SK-N-SH (cell line): ENCODE measurements at regions not wholly inside any gene's neighbourhood (a gene's known extent, or its start where the extent isn't known, plus 50 kb on each side); places are given as distances from the start of the nearest gene placed in this dataset.
A peak's percentile ranks its signal among the peaks of the same experiment; 100 is the strongest.

ENCODE experiments used
- CTCF ChIA-PET: fragments of 300-600, 350-600 bp; formaldehyde crosslinking; extraction: SDS; loops from one replicate; lab custom pipeline; 2021; lab: Yijun Ruan, JAX
- POLR2A ChIA-PET: fragments of 350-600 bp; sonication (Branson Sonifier 250); formaldehyde crosslinking; extraction: SDS; loops from one replicate; lab custom pipeline; 2020; ENCODE audit warnings: antibody characterized with exemption, inconsistent platforms; lab: Yijun Ruan, JAX
- DNase-seq: peaks from one replicate; pipeline ENCODE4 v3.0.0; 2012
- H2AFZ ChIP-seq: fragments of 200-600 bp; sonication (generic); 2 replicates; pipeline ENCODE4 v1.8.1; 2016; ENCODE audit warnings: antibody characterized with exemption, mild to moderate bottlenecking, low read depth
- H3F3A ChIP-seq: fragments of 200-600 bp; sonication (generic); replicated peaks from 2 replicates; pipeline ENCODE3; 2016; ENCODE audit warnings: antibody characterized with exemption, mild to moderate bottlenecking; ENCODE audit not compliant: insufficient read depth
- H3K27ac ChIP-seq, 2 experiments: fragments of 200-500 bp in 1 of 2; fragments of 200-600 bp in 1 of 2; sonication (Bioruptor generic) in 1 of 2; sonication (generic), shearing (Covaris generic) in 1 of 2; 2 replicates each; pipeline versions ENCODE4 v1.5.1 to v1.6.1; 2014 to 2016; ENCODE audit warnings: low read depth in 2 of 2, inconsistent platforms in 1 of 2, low read length in 1 of 2, mild to moderate bottlenecking in 1 of 2, mixed read lengths in 1 of 2
- H3K27me3 ChIP-seq: fragments of 200-600 bp; sonication (generic), shearing (Covaris generic); 2 replicates; pipeline ENCODE4 v1.6.1; 2016; ENCODE audit warnings: mixed run types; ENCODE audit not compliant: insufficient read depth
- H3K36me3 ChIP-seq, 2 experiments: fragments of 200-500 bp in 1 of 2; fragments of 200-600 bp in 1 of 2; sonication (Bioruptor generic) in 1 of 2; sonication (generic) in 1 of 2; replicated peaks in 1 of 2; 2 replicates each; pipeline versions ENCODE3 to v1.5.1; 2014 to 2016; ENCODE audit warnings: low read length in 1 of 2, mild to moderate bottlenecking in 1 of 2; ENCODE audit not compliant: insufficient read depth in 2 of 2, control insufficient read depth in 1 of 2
- H3K4me1 ChIP-seq, 2 experiments: fragments of 200-500 bp in 1 of 2; fragments of 200-600 bp in 1 of 2; sonication (Bioruptor generic) in 1 of 2; sonication (generic), shearing (Covaris generic) in 1 of 2; 2 replicates each; pipeline versions ENCODE4 v1.5.1 to v1.6.1; 2014 to 2016; ENCODE audit warnings: low read depth in 1 of 2, low read length in 1 of 2, mixed run types in 1 of 2; ENCODE audit not compliant: insufficient read depth in 2 of 2, control insufficient read depth in 1 of 2
- H3K4me2 ChIP-seq: fragments of 200-600 bp; sonication (generic), shearing (Covaris generic); 2 replicates; pipeline ENCODE4 v1.6.1; 2017; ENCODE audit warnings: mixed run types
- H3K4me3 ChIP-seq, 2 experiments: fragments of 200-500 bp in 1 of 2; fragments of 200-600 bp in 1 of 2; sonication (Bioruptor generic) in 1 of 2; sonication (generic), shearing (Covaris generic) in 1 of 2; 2 replicates each; pipeline versions ENCODE4 v1.5.1 to v1.8.1; 2014 to 2016; ENCODE audit warnings: low read depth in 2 of 2, inconsistent platforms in 1 of 2, low read length in 1 of 2, mild to moderate bottlenecking in 1 of 2, mixed read lengths in 1 of 2, moderate library complexity in 1 of 2
- H3K79me2 ChIP-seq: fragments of 200-600 bp; sonication (generic); 2 replicates; pipeline ENCODE4 v1.8.1; 2017; ENCODE audit warnings: mild to moderate bottlenecking; ENCODE audit not compliant: insufficient read depth
- H3K9ac ChIP-seq: fragments of 200-600 bp; sonication (generic); 2 replicates; pipeline ENCODE4 v1.6.1; 2017; ENCODE audit warnings: mixed run types
- H3K9me2 ChIP-seq: fragments of 200-600 bp; sonication (generic); 2 replicates; pipeline ENCODE4 v1.6.1; 2017; ENCODE audit warnings: mixed run types
- H3K9me3 ChIP-seq: fragments of 200-600 bp; sonication (generic); 2 replicates; pipeline ENCODE4 v1.6.1; 2017; ENCODE audit warnings: mixed run types, mild to moderate bottlenecking, moderate library complexity
- H4K20me1 ChIP-seq: fragments of 200-600 bp; sonication (generic); 2 replicates; pipeline ENCODE4 v1.6.1; 2017; ENCODE audit warnings: mild to moderate bottlenecking, mixed run types; ENCODE audit not compliant: insufficient read depth
- CHD2 ChIP-seq: fragments of 150-350 bp; IDR thresholded peaks from 2 replicates; pipeline ENCODE4 v1.6.1; 2018; ENCODE audit warnings: low read length; ENCODE audit not compliant: partially characterized antibody
- ELF1 ChIP-seq: IDR thresholded peaks from 2 replicates; pipeline ENCODE4 v1.4.0; 2012
- EZH2phosphoT487 ChIP-seq: fragments of 200-600 bp; sonication (generic); IDR thresholded peaks from 2 replicates; pipeline ENCODE4 v1.6.1; 2017; ENCODE audit warnings: low read depth, mixed run types, mild to moderate bottlenecking, antibody characterized with exemption, moderate library complexity, borderline replicate concordance
- FOSL2 ChIP-seq: IDR thresholded peaks from 2 replicates; pipeline ENCODE4 v1.4.0; 2012; ENCODE audit warnings: low read depth, mild to moderate bottlenecking, moderate library complexity, borderline replicate concordance
- FOXJ3 ChIP-seq: sonication (generic); formaldehyde crosslinking; IDR thresholded peaks from 2 replicates; pipeline ENCODE4 v1.5.1; 2020; ENCODE audit warnings: mild to moderate bottlenecking, missing genetic modification reagents
- FOXM1 ChIP-seq: IDR thresholded peaks from 2 replicates; pipeline ENCODE4 v1.4.0; 2012; ENCODE audit warnings: low read depth, mild to moderate bottlenecking
- GABPA ChIP-seq: IDR thresholded peaks from 2 replicates; pipeline ENCODE4 v1.4.0; 2012; ENCODE audit warnings: low read depth, mild to moderate bottlenecking
- GATA2 ChIP-seq: sonication (generic); formaldehyde crosslinking; IDR thresholded peaks from 2 replicates; pipeline ENCODE4 v1.5.0; 2020; ENCODE audit warnings: mild to moderate bottlenecking, missing genetic modification reagents
- IRF3 ChIP-seq: fragments of 150-350 bp; IDR thresholded peaks from 2 replicates; pipeline ENCODE4 v1.6.1; 2016; ENCODE audit warnings: mild to moderate bottlenecking, low read depth, low read length
- NRF1 ChIP-seq: IDR thresholded peaks from 2 replicates; pipeline ENCODE4 v1.6.1; 2012; ENCODE audit warnings: low read depth, mild to moderate bottlenecking, low read length
- POLR2AphosphoS5 ChIP-seq: IDR thresholded peaks from 2 replicates; pipeline ENCODE4 v1.6.1; 2012; ENCODE audit warnings: low read depth, low read length
- RCOR1 ChIP-seq: fragments of 150-350 bp; IDR thresholded peaks from 2 replicates; pipeline ENCODE4 v1.6.1; 2017; ENCODE audit warnings: antibody characterized with exemption, low read length
- RFX5 ChIP-seq: IDR thresholded peaks from 2 replicates; pipeline ENCODE4 v1.6.1; 2012; ENCODE audit warnings: mild to moderate bottlenecking, improper control_type of control experiment, low read length
- SMC3 ChIP-seq: IDR thresholded peaks from 2 replicates; pipeline ENCODE4 v1.6.1; 2012; ENCODE audit warnings: low read depth, low read length, improper control_type of control experiment
- TAF1 ChIP-seq: IDR thresholded peaks from 2 replicates; pipeline ENCODE4 v1.6.1; 2012; ENCODE audit warnings: low read depth, mild to moderate bottlenecking, low read length, moderate library complexity, borderline replicate concordance
- TEAD4 ChIP-seq: IDR thresholded peaks from 2 replicates; pipeline ENCODE4 v1.4.0; 2012; ENCODE audit warnings: mild to moderate bottlenecking, borderline replicate concordance; ENCODE audit not compliant: insufficient read depth
- YY1 ChIP-seq: IDR thresholded peaks from 2 replicates; pipeline ENCODE4 v1.4.0; 2012; ENCODE audit warnings: low read depth, mild to moderate bottlenecking
- WGBS: methylation state at CpG from one replicate; pipeline ENCODE4 v1.1.6; 2017; ENCODE audit warnings: low lambda C conversion rate; 5-methylcytosine and 5-hydroxymethylcytosine counted together
- TF ChIP-seq, protein P1 (sequence below): IDR thresholded peaks from 2 replicates; pipeline ENCODE4 v1.4.0; 2012; ENCODE audit warnings: low read depth
- TF ChIP-seq, protein P2 (sequence below): IDR thresholded peaks from 2 replicates; pipeline ENCODE4 v1.6.1; 2012; ENCODE audit warnings: mild to moderate bottlenecking, low read depth, low read length, moderate library complexity
- TF ChIP-seq, protein P3 (sequence below): IDR thresholded peaks from 2 replicates; pipeline ENCODE4 v1.4.0; 2012; ENCODE audit warnings: low read depth, borderline replicate concordance

DNA sequence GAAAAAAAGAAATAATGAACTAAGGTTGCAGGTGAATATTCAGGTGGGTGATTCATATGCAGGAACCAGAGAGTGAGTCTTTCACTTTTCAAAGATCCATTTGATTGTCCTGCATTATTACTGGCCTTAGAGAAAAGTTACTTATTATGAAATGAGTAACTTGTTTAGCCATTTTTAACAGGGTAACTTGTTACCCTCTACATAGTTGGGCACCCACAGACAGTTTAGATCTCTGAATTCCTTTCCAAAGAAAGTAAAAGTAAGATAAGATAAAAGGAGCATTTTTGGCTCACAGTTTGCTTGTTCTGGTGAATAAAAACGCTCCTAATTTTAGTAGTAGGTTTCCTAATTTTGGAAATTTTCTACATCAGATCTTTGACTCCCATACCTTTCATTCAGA, 54.1 kb upstream of the DAB2 start:
- CTCF ChIA-PET: no interaction called here
- peaks cover 0 to 31% of the 10 kb centered on the region in 2 experiments; a peak in 2 of 4 replicates for H3K4me1 ChIP-seq
- 4% methylated on average over 1 of the region's 1 CpG for WGBS

More for the DNA sequence above, 54.1 kb upstream of the DAB2 start:
- no peaks in the 10 kb centered on the region for H3K79me2 ChIP-seq
- no peaks in the 10 kb centered on the region for H3K36me3 ChIP-seq
- DNase-seq: no peak
- H4K20me1 ChIP-seq: no peaks in the 10 kb centered on the region
- no peak overlapping the region for H3K4me3 ChIP-seq
- no peaks in the 10 kb centered on the region for H3K9me2 ChIP-seq
- TF ChIP-seq TEAD4: no peak
- no peak for TF ChIP-seq RCOR1
- TF ChIP-seq FOSL2: no peak
- no peak for TF ChIP-seq IRF3
- TF ChIP-seq, protein P1, sequence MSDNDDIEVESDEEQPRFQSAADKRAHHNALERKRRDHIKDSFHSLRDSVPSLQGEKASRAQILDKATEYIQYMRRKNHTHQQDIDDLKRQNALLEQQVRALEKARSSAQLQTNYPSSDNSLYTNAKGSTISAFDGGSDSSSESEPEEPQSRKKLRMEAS: no peak
- no peak for TF ChIP-seq GATA2
- TF ChIP-seq FOXJ3 (CRISPR knock-in tag): no peak
- TF ChIP-seq RFX5: no peak
- TF ChIP-seq ELF1: no peak
- TF ChIP-seq GABPA: no peak
- TF ChIP-seq NRF1: no peak
- TF ChIP-seq, protein P2, sequence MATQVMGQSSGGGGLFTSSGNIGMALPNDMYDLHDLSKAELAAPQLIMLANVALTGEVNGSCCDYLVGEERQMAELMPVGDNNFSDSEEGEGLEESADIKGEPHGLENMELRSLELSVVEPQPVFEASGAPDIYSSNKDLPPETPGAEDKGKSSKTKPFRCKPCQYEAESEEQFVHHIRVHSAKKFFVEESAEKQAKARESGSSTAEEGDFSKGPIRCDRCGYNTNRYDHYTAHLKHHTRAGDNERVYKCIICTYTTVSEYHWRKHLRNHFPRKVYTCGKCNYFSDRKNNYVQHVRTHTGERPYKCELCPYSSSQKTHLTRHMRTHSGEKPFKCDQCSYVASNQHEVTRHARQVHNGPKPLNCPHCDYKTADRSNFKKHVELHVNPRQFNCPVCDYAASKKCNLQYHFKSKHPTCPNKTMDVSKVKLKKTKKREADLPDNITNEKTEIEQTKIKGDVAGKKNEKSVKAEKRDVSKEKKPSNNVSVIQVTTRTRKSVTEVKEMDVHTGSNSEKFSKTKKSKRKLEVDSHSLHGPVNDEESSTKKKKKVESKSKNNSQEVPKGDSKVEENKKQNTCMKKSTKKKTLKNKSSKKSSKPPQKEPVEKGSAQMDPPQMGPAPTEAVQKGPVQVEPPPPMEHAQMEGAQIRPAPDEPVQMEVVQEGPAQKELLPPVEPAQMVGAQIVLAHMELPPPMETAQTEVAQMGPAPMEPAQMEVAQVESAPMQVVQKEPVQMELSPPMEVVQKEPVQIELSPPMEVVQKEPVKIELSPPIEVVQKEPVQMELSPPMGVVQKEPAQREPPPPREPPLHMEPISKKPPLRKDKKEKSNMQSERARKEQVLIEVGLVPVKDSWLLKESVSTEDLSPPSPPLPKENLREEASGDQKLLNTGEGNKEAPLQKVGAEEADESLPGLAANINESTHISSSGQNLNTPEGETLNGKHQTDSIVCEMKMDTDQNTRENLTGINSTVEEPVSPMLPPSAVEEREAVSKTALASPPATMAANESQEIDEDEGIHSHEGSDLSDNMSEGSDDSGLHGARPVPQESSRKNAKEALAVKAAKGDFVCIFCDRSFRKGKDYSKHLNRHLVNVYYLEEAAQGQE: no peak
- no peak for TF ChIP-seq YY1
- no peak for TF ChIP-seq SMC3
- no peak for TF ChIP-seq TAF1
- no peak for TF ChIP-seq FOXM1
- TF ChIP-seq POLR2AphosphoS5: no peak
- TF ChIP-seq, protein P3, sequence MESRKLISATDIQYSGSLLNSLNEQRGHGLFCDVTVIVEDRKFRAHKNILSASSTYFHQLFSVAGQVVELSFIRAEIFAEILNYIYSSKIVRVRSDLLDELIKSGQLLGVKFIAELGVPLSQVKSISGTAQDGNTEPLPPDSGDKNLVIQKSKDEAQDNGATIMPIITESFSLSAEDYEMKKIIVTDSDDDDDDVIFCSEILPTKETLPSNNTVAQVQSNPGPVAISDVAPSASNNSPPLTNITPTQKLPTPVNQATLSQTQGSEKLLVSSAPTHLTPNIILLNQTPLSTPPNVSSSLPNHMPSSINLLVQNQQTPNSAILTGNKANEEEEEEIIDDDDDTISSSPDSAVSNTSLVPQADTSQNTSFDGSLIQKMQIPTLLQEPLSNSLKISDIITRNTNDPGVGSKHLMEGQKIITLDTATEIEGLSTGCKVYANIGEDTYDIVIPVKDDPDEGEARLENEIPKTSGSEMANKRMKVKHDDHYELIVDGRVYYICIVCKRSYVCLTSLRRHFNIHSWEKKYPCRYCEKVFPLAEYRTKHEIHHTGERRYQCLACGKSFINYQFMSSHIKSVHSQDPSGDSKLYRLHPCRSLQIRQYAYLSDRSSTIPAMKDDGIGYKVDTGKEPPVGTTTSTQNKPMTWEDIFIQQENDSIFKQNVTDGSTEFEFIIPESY: no peak
- no peak for TF ChIP-seq EZH2phosphoT487
- TF ChIP-seq CHD2: no peak
- H3F3A ChIP-seq: peaks cover 9% of the 10 kb centered on the region
- POLR2A ChIA-PET: no interaction called here
- H3K27me3 ChIP-seq: no peaks in the 10 kb centered on the region
- no peak overlapping the region for H3K27ac ChIP-seq
- no peak overlapping the region for H3K4me2 ChIP-seq
- H3K9ac ChIP-seq: no peak overlapping the region
- H2AFZ ChIP-seq: peak overlapping the region; percentile 49; the same call in 1 of the 2 replicates
- H3K9me3 ChIP-seq: no peaks in the 10 kb centered on the region
